GM19035 (cell line): ENCODE measurements at regions not wholly inside any gene's neighbourhood (a gene's known extent, or its start where the extent isn't known, plus 50 kb on each side); places are given as distances from the start of the nearest gene placed in this dataset.
"Not testable (repeated sequence)": the region's sequence is repeated elsewhere in the genome, so short reads cannot be mapped to it uniquely, and the experiment has no call there.

Source experiments
- ATAC-seq: cut with Tn5 transposase; IDR thresholded peaks from one replicate; pipeline ENCODE4 v1.9.1; 2021; ENCODE audit not compliant: unreplicated experiment

GRCh38 chr13:22866221-22866620, 314.6 kb upstream of the SGCG start:
- ATAC-seq, result no peak

DNA sequence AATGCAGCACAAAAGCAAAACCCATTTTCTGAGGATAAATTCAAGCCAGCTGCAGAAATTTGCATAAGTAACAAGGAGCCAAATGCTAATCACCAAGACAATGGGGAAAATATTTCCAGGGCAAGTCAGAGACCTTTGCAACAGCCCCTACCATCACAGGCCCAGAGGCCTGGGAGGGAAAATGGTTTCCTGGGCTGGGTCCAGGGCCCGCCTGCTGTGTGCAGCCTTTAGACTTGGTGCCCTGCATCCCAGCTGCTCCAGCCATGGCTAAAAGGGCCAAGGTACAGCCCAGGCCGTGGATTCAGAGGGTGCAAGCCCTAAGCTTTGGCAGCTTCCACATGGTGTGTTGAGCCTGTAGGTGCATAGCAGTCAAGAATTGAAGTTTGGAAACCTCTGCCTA, 309.5 kb upstream of the SGCG start:
- no peak for ATAC-seq

GRCh38 chr13:22874839-22875238, 305.9 kb upstream of the SGCG start:
- no peak for ATAC-seq

DNA sequence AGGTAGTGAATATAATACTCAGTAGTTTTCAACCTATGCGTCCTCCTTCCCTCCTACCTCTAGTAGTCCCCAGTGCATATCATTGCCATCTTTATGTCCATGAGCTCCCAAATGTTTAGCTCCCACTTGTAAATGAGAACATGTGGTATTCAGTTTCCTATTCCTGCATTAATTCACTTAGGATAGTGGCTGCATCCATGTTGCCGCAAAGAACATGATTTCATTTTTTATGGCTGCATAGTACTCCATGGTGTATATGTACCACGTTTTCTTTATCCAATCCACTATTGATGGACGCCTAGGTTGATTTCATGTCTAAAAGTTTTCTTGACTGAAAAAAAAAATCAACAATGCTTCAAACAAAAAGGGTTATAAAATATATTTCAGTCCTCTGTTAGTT, 303.4 kb upstream of the SGCG start:
- ATAC-seq, result no peak

GRCh38 chr13:22880741-22881720, 299.7 kb upstream of the SGCG start:
- no peak for ATAC-seq

DNA sequence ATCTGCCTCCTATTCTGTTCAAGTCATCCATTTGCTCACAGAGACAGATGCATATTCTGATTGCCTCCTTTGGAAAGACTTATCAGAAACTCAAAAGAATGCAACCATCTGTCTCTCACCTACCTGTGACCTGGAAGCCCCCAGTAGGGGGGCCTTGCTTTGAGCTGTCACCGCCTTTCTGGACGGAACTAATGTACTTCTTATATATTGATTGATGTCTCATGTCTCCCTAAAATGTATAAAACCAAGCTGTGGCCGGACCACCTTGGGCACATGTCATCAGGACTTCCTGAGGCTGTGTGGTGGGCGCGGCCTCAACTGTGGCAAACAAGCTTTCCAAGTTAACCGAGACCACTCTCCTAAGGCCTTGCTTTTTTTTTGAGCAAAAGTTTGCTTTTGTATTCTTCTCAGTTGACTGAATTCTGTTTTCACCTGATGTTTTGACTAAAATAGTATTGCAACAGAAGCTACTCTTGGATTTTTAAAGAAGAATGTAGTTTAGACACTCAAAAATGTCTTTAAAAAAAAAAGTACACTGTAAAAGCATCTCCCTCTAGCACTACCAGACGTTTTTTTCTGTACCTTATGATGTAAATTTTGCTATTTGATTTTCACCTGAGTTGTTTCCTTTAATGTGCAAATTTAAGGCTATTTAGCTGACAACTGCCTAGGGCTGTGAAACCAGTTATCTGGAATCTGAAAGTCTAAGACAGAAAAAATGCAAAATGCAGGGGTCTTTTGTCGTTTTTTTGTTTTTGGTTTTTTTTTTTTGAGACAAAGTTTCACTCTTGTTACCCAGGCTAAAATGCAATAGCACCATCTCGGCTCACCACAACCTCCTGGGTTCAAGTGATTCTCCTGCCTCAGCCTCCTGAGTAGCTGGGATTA, 298.8 kb upstream of the SGCG start:
- ATAC-seq, result not testable (repeated sequence)

DNA sequence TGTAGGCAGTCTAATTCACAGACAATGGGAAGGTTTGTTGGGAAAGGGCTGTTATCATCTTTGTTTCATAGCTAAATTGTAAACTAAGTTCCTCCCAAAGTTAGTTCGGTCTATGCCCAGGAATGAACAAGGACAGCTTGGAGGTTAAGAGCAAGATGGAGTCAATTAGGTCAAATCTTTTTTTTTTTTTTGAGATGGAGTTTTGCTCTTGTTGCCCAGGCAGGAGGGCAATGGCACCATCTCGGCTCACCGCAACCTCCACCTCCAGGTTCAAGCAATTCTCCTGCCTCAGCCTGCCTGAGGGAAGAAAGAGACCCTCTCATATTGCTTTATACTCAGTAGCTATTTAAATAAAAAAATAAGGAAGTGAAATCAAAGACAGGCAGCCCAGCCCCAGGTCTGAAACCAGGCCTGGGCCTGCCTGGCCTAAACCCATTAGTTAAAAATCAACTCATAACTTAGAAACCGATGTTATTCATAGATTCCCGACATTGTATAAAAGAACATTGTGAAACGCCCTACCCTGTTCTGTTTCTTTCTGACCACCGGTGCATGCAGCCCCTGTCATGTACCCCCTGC, 297.4 kb upstream of the SGCG start:
- ATAC-seq, result no peak

DNA sequence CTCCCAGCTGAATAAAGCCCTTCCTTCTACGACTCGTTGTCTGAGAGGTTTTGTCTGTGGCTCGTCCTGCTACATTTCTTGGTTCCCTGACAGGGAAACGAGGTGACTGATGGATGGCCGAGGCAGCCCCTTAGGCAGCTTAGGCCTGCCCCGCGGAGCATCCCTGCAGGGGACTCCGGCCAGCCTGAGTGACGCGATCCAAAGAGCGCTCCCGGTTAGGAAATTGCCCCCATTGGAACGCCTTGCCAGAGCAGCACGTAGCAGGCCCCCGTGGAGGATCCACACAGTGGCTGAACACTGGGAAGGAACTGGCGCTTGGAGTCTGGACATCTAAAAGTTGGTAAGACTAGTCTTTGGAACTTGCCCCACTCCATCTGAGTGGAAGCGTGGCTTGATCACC, 296.8 kb upstream of the SGCG start:
- no peak for ATAC-seq

- ATAC-seq, result not testable (repeated sequence)
Measured at GRCh38 chr13:22886061-22886460, 294.7 kb upstream of the SGCG start.

GRCh38 chr13:22889376-22889775, 291.4 kb upstream of the SGCG start:
- ATAC-seq, result not testable (repeated sequence)

GRCh38 chr13:22893204-22893603, 287.6 kb upstream of the SGCG start:
- no peak for ATAC-seq

- ATAC-seq, result no peak
Measured at GRCh38 chr13:22893777-22894176, 287.0 kb upstream of the SGCG start.

DNA sequence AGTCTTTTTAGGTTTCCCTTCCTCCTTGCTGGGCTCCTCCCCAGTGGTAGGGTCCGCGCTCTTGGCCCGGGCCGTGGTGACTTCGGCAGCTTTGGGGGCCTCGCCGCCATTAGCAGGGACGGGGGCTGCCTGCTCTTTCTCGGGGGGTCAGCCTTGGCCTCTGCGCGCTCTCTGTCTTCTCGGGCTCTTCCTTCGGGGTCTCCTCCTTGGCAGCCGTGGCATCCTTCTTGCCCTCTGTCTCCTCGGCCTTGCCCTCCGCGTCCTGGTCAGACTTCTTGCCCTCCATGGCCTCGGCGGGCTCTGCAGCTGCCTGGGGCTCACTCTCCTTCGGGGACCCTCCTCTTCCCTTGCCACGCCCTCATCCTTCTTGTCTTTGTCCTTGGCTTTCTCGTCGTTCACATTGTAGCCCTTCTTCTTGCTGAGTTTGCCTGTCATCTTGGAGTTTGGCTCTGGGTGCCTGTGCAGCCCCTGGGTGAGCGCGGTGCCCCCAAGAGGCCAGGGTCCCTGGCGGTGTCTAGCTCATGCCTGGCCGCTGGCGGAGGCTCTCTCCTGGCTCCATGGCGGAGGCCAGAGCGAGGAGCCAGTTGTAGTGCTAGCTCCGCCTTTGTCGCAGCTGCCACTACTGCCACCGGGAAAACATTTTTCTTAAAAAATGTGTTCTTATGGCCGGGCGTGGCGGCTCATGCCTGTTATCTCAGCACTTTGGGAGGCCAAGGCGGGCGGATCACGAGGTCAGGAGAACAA, 283.0 kb upstream of the SGCG start:
- ATAC-seq, result no peak

DNA sequence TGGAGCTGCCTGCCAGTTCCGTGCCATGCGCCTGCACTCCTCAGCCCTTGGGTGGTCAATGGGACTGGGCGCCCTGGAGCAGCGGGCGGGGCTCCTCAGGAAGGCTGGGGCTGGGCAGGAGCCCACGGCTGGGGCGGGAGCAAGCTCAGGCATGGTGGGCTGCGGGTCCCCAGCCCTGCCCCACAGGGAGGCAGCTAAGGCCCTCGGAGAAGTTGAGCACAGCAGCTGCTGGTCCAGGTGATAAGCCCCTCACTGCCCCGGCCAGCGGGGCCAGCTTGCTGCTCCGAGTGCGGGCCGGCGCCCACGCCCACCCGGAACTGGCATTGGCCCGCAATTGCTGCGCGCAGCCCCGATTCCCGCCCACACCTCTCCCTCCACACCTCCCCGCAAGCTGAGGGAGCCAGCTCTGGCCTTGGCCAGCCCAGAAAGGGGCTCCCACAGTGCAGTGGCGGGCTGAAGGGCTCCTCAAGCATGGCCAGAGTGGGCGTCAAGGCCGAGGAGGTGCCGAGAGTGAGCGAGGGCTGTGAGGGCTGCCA, 280.3 kb upstream of the SGCG start:
- ATAC-seq, result not testable (repeated sequence)

DNA sequence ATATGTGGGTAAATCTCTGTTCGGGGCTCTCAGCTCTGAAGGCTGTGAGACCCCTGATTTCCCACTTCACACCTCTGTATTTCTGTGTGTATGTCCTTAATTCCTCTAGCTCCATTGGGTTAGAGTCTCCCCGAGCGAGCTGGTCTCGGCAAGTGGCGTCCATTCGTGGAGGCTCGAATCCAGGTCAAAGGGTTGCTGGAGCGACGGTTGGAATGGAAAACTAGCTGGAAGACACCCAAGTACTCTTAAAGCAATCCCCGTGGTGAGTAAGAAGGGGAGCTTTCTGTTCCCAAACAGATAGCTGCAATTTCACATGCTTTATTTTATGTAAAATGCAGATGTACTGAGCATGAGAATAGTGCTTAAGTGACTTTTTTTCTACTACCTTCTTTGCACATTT, 277.5 kb upstream of the SGCG start:
- no peak for ATAC-seq

DNA sequence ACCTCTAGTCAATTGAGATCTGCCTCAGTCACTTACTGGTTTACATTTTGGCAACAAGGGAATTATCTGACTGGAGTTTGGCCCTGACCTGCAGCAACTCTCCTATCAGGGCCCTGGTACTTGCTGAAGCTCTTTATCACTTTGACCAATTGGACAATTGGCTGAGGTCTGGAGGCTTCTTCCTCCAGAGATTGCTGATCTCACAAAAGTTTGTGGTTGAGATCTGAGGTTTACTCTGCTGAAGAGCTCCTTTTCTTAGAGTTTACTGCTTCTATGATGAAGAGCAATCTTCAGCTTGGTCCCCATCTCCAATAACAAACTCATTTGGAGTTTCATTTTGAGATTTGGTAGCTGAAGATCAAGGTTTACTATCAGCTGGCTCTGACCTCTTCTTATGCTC, 276.9 kb upstream of the SGCG start:
- no peak for ATAC-seq

GRCh38 chr13:22915442-22916082, 265.2 kb upstream of the SGCG start:
- no peak for ATAC-seq

DNA sequence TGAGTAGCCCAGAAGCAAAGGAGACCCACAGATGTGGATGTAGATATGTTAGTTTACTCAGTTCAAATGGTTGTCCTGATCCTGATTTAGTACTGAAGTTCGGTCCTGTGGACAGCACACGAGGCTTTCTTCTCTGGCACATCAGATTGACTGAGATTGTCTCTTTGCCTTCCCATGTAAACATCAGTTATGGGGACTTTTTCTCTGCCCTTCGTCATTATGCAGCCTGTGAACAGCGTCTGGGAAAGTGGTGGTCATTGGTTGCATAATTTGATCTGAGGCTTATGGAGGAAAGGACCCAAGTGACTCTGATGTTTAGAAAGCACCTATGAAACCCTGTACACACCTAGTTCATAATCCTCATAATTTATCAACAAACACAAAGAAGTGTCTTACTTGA, 264.5 kb upstream of the SGCG start:
- not testable (repeated sequence) for ATAC-seq

DNA sequence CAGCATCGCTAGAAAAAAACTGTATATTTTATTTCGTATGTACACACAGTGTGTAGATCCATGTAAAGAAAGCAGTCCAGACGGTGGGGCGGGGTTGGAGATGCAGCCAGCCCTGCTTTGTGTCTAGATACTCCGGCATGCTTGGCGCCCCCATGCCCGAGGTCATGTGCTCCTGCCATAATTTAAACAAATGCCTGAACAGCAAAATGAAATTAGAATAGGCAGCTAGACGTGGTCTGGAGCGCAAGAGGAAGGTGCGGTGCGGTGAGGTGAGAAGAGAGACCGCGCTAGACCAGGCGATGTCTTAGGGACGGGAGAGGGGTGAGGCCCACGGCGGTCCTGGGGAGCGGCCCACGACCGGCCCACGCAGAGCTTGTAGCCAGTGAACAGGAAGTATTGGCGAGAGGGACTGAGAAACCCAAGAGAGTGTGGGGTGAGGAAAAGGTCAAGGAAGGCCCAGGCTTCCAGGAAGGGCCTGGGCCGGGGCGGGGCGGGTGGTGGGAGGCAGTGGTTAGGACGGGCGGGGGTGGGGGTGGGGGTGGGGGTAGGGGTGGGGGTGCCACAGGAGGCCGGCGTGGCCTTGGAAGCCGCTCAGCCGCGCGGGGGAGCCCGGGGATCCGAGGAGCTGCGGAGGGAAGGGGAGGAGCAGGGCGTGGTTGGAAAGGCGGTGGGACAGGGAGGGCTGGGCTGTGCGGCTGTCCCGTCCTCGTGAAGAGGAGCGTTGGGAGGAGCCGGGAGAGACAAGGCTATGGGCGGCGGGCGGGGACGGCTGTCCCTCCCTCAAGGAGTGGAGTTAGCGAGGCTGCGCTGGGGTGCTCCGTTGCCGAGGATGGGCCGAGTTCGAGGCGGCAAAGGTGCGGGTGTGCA, 254.7 kb upstream of the SGCG start:
- no peak for ATAC-seq
